GDM1 (cell line): ENCODE measurements at regions not wholly inside any gene's neighbourhood (a gene's known extent, or its start where the extent isn't known, plus 50 kb on each side); places are given as distances from the start of the nearest gene placed in this dataset.

Experiments
- DNase-seq: peaks from one replicate; lab custom pipeline; 2025; lab: John Stamatoyannopoulos, UW

- no peak for DNase-seq
These were observed 139.6 kb upstream of the FAM20A start for GRCh38 chr17:68740555-68741447.

- no peak for DNase-seq
These were observed 136.7 kb upstream of the FAM20A start for GRCh38 chr17:68737761-68738443.

- no peak for DNase-seq
These were observed 133.8 kb upstream of the FAM20A start for GRCh38 chr17:68734931-68735330.

- no peak for DNase-seq
These were observed 133.2 kb upstream of the FAM20A start for GRCh38 chr17:68734187-68734900.

- no peak for DNase-seq
These were observed 132.3 kb upstream of the FAM20A start for GRCh38 chr17:68733241-68734176.

- no peak for DNase-seq
These were observed 131.2 kb upstream of the FAM20A start for GRCh38 chr17:68732301-68732749.

- no peak for DNase-seq
These were observed 130.3 kb upstream of the FAM20A start for GRCh38 chr17:68731465-68731864.

- no peak for DNase-seq
These were observed 118.3 kb upstream of the FAM20A start for GRCh38 chr17:68719431-68719830.

- no peak for DNase-seq
These were observed 117.8 kb upstream of the FAM20A start for GRCh38 chr17:68718926-68719325.

- no peak for DNase-seq
These were observed 117.3 kb upstream of the FAM20A start for GRCh38 chr17:68718465-68718864.

GRCh38 chr17:68714676-68715075 is 113.5 kb upstream of the FAM20A start:
- DNase-seq = no peak

- no peak for DNase-seq
These were observed 110.7 kb upstream of the FAM20A start for GRCh38 chr17:68711858-68712257.

- no peak for DNase-seq
These were observed 109.8 kb upstream of the FAM20A start for GRCh38 chr17:68710976-68711375.

- DNase-seq = no peak
These were observed 109.0 kb upstream of the FAM20A start for GRCh38 chr17:68710035-68710780.

- DNase-seq = no peak
These were observed 108.3 kb upstream of the FAM20A start for GRCh38 chr17:68709461-68709860.

GRCh38 chr17:68707031-68707430 is 105.9 kb upstream of the FAM20A start:
- DNase-seq = no peak

GRCh38 chr17:68706356-68706920 is 105.3 kb upstream of the FAM20A start:
- no peak for DNase-seq

GRCh38 chr17:68705714-68706076 is 104.5 kb upstream of the FAM20A start:
- no peak for DNase-seq

- DNase-seq = no peak
These were observed 103.9 kb upstream of the FAM20A start for GRCh38 chr17:68704871-68705713.

- DNase-seq = no peak
These were observed 99.9 kb upstream of the FAM20A start for GRCh38 chr17:68701046-68701445.
